H9 (cell line): ENCODE measurements at regions not wholly inside any gene's neighbourhood (a gene's known extent, or its start where the extent isn't known, plus 50 kb on each side); places are given as distances from the start of the nearest gene placed in this dataset.

Source experiments
- DNase-seq: peaks from one replicate; pipeline ENCODE4 v3.0.0-alpha.2; 2017
- H2AFZ ChIP-seq: one replicate; pipeline ENCODE4 v1.6.1; 2013; ENCODE audit warnings: mild to moderate bottlenecking, low read length, control low read depth, moderate library complexity
- H2AK5ac ChIP-seq: 2 replicates; pipeline ENCODE4 v1.6.1; 2013; ENCODE audit warnings: low read length, control low read depth, mixed read lengths; ENCODE audit not compliant: insufficient read length
- H2BK120ac ChIP-seq: one replicate; pipeline ENCODE4 v1.6.1; 2013; ENCODE audit warnings: low read depth, mild to moderate bottlenecking, low read length, control low read depth, inconsistent platforms; ENCODE audit not compliant: poor library complexity, severe bottlenecking
- H2BK12ac ChIP-seq: 2 replicates; pipeline ENCODE4 v1.6.1; 2013; ENCODE audit warnings: low read length, control low read depth, mixed read lengths, low read depth; ENCODE audit not compliant: insufficient read length
- H2BK15ac ChIP-seq: 2 replicates; pipeline ENCODE4 v1.6.1; 2013; ENCODE audit warnings: low read depth, low read length, control low read depth
- H2BK20ac ChIP-seq: one replicate; pipeline ENCODE4 v1.6.1; 2013; ENCODE audit warnings: low read depth, mild to moderate bottlenecking, low read length, control low read depth, inconsistent platforms; ENCODE audit not compliant: poor library complexity, severe bottlenecking
- H2BK5ac ChIP-seq: 2 replicates; pipeline ENCODE4 v1.6.1; 2013; ENCODE audit warnings: low read length, control low read depth, mixed read lengths; ENCODE audit not compliant: insufficient read length
- H3K14ac ChIP-seq: 2 replicates; pipeline ENCODE4 v1.6.1; 2013; ENCODE audit warnings: low read length, control low read depth; ENCODE audit not compliant: insufficient read depth
- H3K18ac ChIP-seq: 2 replicates; pipeline ENCODE4 v1.6.1; 2013; ENCODE audit warnings: low read depth, mild to moderate bottlenecking, mixed read lengths, low read length, control low read depth; ENCODE audit not compliant: insufficient read length
- H3K23ac ChIP-seq: 2 replicates; pipeline ENCODE4 v1.6.1; 2013; ENCODE audit warnings: low read length, control low read depth, mixed read lengths, low read depth; ENCODE audit not compliant: insufficient read length
- H3K23me2 ChIP-seq: 2 replicates; pipeline ENCODE4 v1.6.1; 2013; ENCODE audit warnings: low read depth, mild to moderate bottlenecking, mixed read lengths, low read length, control low read depth; ENCODE audit not compliant: insufficient read length, poor library complexity, severe bottlenecking
- H3K27ac ChIP-seq: 2 replicates; pipeline ENCODE4 v1.5.1; 2013; ENCODE audit warnings: low read length, control low read depth, mixed read lengths, low read depth; ENCODE audit not compliant: insufficient read length
- H3K27me3 ChIP-seq: 2 replicates; pipeline ENCODE4 v1.6.1; 2013; ENCODE audit warnings: low read length, control low read depth, inconsistent platforms; ENCODE audit not compliant: insufficient read depth
- H3K4ac ChIP-seq: 2 replicates; pipeline ENCODE4 v1.6.1; 2013; ENCODE audit warnings: low read depth, mild to moderate bottlenecking, control low read depth, inconsistent platforms, low read length, moderate library complexity
- H3K4me1 ChIP-seq: 2 replicates; pipeline ENCODE4 v1.6.1; 2013; ENCODE audit warnings: low read length, control low read depth, inconsistent platforms; ENCODE audit not compliant: insufficient read depth
- H3K4me2 ChIP-seq: 2 replicates; pipeline ENCODE4 v1.6.1; 2013; ENCODE audit warnings: low read length, control low read depth, mixed read lengths; ENCODE audit not compliant: insufficient read length, insufficient read depth
- H3K56ac ChIP-seq: 2 replicates; pipeline ENCODE4 v1.6.1; 2013; ENCODE audit warnings: low read depth, mild to moderate bottlenecking, mixed read lengths, low read length, control low read depth; ENCODE audit not compliant: insufficient read length
- H3K79me1 ChIP-seq: 2 replicates; pipeline ENCODE4 v1.6.1; 2013; ENCODE audit warnings: low read depth, mild to moderate bottlenecking, moderate library complexity, low read length, control low read depth, inconsistent platforms; ENCODE audit not compliant: insufficient read depth, poor library complexity, severe bottlenecking
- H3K79me2 ChIP-seq: 2 replicates; pipeline ENCODE4 v1.6.1; 2013; ENCODE audit warnings: low read length, control low read depth, inconsistent platforms; ENCODE audit not compliant: insufficient read depth
- H3K9ac ChIP-seq: 2 replicates; pipeline ENCODE4 v1.6.1; 2013; ENCODE audit warnings: low read length, control low read depth, mixed read lengths; ENCODE audit not compliant: insufficient read length; ENCODE audit errors: extremely low read depth
- H3K9me3 ChIP-seq: one replicate; pipeline ENCODE4 v1.6.1; 2013; ENCODE audit warnings: low read depth, low read length, inconsistent platforms; ENCODE audit not compliant: control insufficient read depth
- H3T11ph ChIP-seq: one replicate; pipeline ENCODE4 v1.6.1; 2013; ENCODE audit warnings: mild to moderate bottlenecking, low read length, control low read depth, inconsistent platforms
- H4K20me1 ChIP-seq: one replicate; pipeline ENCODE4 v1.6.1; 2013; ENCODE audit not compliant: control insufficient read depth, insufficient read length, insufficient read depth
- H4K5ac ChIP-seq: 2 replicates; pipeline ENCODE4 v1.6.1; 2013; ENCODE audit warnings: low read depth, mild to moderate bottlenecking, mixed read lengths, low read length, control low read depth; ENCODE audit not compliant: insufficient read length
- H4K8ac ChIP-seq: replicated peaks from 2 replicates; pipeline ENCODE4 v1.6.1; 2013; ENCODE audit warnings: low read length, control low read depth, mixed read lengths, low read depth; ENCODE audit not compliant: insufficient read length
- H4K91ac ChIP-seq: 2 replicates; pipeline ENCODE4 v1.6.1; 2013; ENCODE audit warnings: low read depth, mild to moderate bottlenecking, moderate library complexity, mixed read lengths, low read length, control low read depth; ENCODE audit not compliant: insufficient read length
- H3K27ac Mint-ChIP-seq, 3 experiments: 2 replicates in 2 of 3; 3 replicates in 1 of 3; pipeline ENCODE4 v1.8.0; 2020 to 2021; ENCODE audit warnings: mixed read lengths in 3 of 3, mild to moderate bottlenecking in 1 of 3, moderate library complexity in 1 of 3
- H3K27me3 Mint-ChIP-seq: 2 replicates; pipeline ENCODE4 v1.8.0; 2021; ENCODE audit warnings: low read depth, mild to moderate bottlenecking, moderate library complexity, mixed read lengths
- H3K36me3 Mint-ChIP-seq, 3 experiments: 2 replicates in 2 of 3; 3 replicates in 1 of 3; pipeline ENCODE4 v1.8.0; 2020 to 2021; ENCODE audit warnings: low read depth in 3 of 3, mixed read lengths in 3 of 3; ENCODE audit not compliant: insufficient read depth in 1 of 3
- H3K4me1 Mint-ChIP-seq, 2 experiments: 2 replicates each; pipeline ENCODE4 v1.8.0; 2020; ENCODE audit warnings: mixed read lengths in 2 of 2
- H3K4me3 Mint-ChIP-seq, 2 experiments: 2 replicates in 1 of 2; 3 replicates in 1 of 2; pipeline ENCODE4 v1.8.0; 2020 to 2021; ENCODE audit warnings: mild to moderate bottlenecking in 2 of 2, mixed read lengths in 2 of 2, moderate library complexity in 1 of 2
- H3K9me3 Mint-ChIP-seq, 2 experiments: 2 replicates in 1 of 2; 3 replicates in 1 of 2; pipeline ENCODE4 v1.8.0; 2020; ENCODE audit warnings: mild to moderate bottlenecking in 2 of 2, mixed read lengths in 2 of 2, moderate library complexity in 1 of 2
- WGBS: extraction: QIAGEN DNeasy Blood & Tissue Kit; methylation state at CpG from one replicate; pipeline ENCODE4 v1.1.7; 2013; ENCODE audit warnings: missing lambda C conversion rate, low lambda C conversion rate, mixed read lengths; ENCODE audit not compliant: insufficient read length; ENCODE audit errors: extremely low coverage; 5-methylcytosine and 5-hydroxymethylcytosine counted together
- TF ChIP-seq, protein P1 (sequence below): fragments of 200-600 bp; sonication (generic); conservative IDR thresholded peaks from 3 replicates; pipeline ENCODE4 v1.8.0; 2021; ENCODE audit warnings: antibody characterized with exemption, mild to moderate bottlenecking

DNA sequence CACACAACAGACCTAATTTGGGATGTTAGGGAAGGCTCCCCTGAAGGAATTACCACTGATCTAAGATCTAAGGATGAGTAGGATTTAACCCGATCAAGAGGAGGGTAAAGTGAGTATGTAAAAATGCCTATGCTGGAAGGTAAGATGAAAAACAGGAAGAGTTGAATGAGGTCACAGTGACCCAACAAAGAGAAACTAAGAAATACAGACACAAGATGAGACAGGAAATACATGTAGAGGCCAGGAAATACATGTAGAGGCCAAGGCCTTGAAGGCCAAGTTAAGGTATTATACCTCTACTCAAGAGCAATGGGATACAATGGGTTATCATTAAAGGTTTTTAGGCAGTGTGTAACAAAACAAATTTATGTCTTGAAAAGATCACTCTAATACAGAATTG lies 131.6 kb upstream of the TANK start:
- no peak for DNase-seq
- no peak overlapping the region for H3K4me2 ChIP-seq
- TF ChIP-seq, protein P1, sequence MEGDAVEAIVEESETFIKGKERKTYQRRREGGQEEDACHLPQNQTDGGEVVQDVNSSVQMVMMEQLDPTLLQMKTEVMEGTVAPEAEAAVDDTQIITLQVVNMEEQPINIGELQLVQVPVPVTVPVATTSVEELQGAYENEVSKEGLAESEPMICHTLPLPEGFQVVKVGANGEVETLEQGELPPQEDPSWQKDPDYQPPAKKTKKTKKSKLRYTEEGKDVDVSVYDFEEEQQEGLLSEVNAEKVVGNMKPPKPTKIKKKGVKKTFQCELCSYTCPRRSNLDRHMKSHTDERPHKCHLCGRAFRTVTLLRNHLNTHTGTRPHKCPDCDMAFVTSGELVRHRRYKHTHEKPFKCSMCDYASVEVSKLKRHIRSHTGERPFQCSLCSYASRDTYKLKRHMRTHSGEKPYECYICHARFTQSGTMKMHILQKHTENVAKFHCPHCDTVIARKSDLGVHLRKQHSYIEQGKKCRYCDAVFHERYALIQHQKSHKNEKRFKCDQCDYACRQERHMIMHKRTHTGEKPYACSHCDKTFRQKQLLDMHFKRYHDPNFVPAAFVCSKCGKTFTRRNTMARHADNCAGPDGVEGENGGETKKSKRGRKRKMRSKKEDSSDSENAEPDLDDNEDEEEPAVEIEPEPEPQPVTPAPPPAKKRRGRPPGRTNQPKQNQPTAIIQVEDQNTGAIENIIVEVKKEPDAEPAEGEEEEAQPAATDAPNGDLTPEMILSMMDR, result no peak
- H2BK15ac ChIP-seq, result no peak overlapping the region
- H3K14ac ChIP-seq, result no peak overlapping the region
- H3K4me1 Mint-ChIP-seq, result no peaks in the 10 kb centered on the region
- H3K79me1 ChIP-seq, result no peaks in the 10 kb centered on the region
- no peak overlapping the region for H2AK5ac ChIP-seq
- no peak overlapping the region for H3K56ac ChIP-seq
- no peak overlapping the region for H2BK20ac ChIP-seq
- H3K23me2 ChIP-seq, result no peaks in the 10 kb centered on the region
- no peaks in the 10 kb centered on the region for H3K4me1 ChIP-seq
- no peak overlapping the region for H2AFZ ChIP-seq
- H2BK5ac ChIP-seq, result no peak overlapping the region
- H3K36me3 Mint-ChIP-seq, result no peaks in the 10 kb centered on the region
- no peak overlapping the region for H3K4me3 Mint-ChIP-seq
- H3K27me3 Mint-ChIP-seq, result no peaks in the 10 kb centered on the region
- H3K27ac ChIP-seq, result no peak overlapping the region
- H3K18ac ChIP-seq, result no peak overlapping the region
- no peak overlapping the region for H3T11ph ChIP-seq
- no peak overlapping the region for H4K8ac ChIP-seq
- H3K79me2 ChIP-seq, result no peaks in the 10 kb centered on the region
- no peak overlapping the region for H3K4ac ChIP-seq
- no peak overlapping the region for H2BK120ac ChIP-seq
- H4K5ac ChIP-seq, result no peak overlapping the region
- no peaks in the 10 kb centered on the region for H3K9me3 ChIP-seq
- H3K27ac Mint-ChIP-seq, result no peak overlapping the region
- H2BK12ac ChIP-seq, result no peak overlapping the region
- WGBS, result no CpG with 5 or more reads among the region's 1 CpG
- no peak overlapping the region for H3K23ac ChIP-seq
- H3K27me3 ChIP-seq, result no peaks in the 10 kb centered on the region
- no peaks in the 10 kb centered on the region for H3K9me3 Mint-ChIP-seq
- H3K9ac ChIP-seq, result no peak overlapping the region
- no peak overlapping the region for H4K91ac ChIP-seq
- no peaks in the 10 kb centered on the region for H4K20me1 ChIP-seq
